HG03378 (cell line): ENCODE measurements at regions not wholly inside any gene's neighbourhood (a gene's known extent, or its start where the extent isn't known, plus 50 kb on each side); places are given as distances from the start of the nearest gene placed in this dataset.
A peak's percentile ranks its signal among the peaks of the same experiment; 100 is the strongest.
"Not testable (repeated sequence)": the region's sequence is repeated elsewhere in the genome, so short reads cannot be mapped to it uniquely, and the experiment has no call there.

Source experiments
- ATAC-seq: cut with Tn5 transposase; IDR thresholded peaks from one replicate; pipeline ENCODE4 v1.9.1; 2021; ENCODE audit warnings: mild to moderate bottlenecking, moderate library complexity; ENCODE audit not compliant: unreplicated experiment

GRCh38 chr3:66910266-66911055 lies 87.6 kb upstream of the KBTBD8 start:
- no peak for ATAC-seq

DNA sequence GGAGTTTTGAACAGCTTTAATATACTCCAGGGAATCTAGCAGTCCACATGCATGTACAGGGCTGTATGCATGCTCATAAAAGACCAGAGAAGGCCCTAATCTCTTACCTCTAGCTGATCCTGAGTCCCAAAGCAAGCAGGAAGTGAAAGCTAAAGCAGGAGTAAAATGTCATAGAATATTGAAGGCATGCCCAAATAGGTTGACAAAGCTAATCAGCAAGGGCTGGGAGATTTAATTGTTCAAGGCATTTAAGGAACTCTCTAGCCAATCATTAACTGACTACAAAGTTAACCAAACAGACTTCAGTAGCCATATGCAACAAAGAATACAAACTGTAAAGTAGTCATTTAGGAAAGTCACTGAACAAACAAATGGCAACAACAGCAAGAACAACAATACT lies 85.8 kb upstream of the KBTBD8 start:
- ATAC-seq, result no peak

GRCh38 chr3:66922058-66922457 lies 76.0 kb upstream of the KBTBD8 start:
- ATAC-seq, result no peak

DNA sequence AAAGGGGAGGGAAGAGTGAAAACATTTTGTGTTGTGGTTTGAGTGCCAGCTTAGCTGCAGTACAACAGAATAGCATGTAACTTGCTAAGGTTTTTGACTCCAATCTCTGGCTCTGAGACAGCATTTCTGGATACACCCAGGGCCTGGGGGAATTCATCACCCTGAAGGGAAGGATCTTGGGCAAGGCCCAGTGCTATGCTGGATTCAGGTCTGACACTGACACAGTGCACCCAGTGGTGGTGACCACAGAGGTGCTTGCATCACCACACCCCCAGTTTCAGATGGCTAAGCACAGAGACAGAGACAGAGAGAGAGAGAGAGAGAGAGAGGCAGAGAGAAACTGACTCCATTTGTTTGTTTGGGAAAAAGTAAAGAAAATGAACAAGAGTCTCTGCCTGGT lies 74.1 kb upstream of the KBTBD8 start:
- no peak for ATAC-seq

- ATAC-seq, result no peak
Observed at GRCh38 chr3:66928252-66928651, 69.9 kb upstream of the KBTBD8 start.

DNA sequence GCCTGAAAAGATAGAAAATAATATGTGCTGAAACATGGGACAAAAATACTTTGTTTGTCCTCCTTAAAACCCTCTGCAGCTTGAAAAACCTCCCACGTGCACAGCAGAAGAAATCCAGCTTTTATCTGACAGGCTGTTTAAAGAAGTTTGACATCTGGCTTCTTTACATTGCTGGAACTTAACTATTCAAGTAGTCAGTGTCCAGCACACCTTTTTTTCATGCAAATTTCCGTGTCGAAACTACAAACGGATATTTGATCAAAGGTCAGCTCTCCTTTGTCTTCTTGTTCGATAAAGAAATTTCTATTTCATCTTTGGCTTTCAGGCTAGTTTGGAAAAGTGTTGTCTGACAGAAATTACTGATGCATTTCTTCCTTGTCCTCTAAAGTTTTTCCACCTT lies 66.8 kb upstream of the KBTBD8 start:
- no peak for ATAC-seq

DNA sequence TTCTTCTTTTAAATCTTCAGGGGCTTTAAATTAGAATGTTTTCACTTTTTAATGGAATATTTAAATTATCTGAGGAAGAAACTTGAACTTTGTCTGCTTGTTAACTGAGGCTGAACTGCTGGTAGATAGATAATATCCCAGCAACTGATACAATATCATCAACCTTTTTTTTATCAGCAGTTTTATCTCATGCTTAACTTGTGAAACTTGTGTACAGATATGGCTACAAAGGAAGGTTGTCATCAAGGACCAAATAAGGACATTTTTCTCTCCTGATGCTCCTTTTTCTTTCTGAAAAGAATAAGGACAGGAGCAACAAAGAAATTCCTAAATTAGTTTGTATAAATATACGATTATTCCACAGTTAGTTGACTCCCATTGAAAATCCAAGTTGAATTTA lies 66.4 kb upstream of the KBTBD8 start:
- ATAC-seq, result no peak

DNA sequence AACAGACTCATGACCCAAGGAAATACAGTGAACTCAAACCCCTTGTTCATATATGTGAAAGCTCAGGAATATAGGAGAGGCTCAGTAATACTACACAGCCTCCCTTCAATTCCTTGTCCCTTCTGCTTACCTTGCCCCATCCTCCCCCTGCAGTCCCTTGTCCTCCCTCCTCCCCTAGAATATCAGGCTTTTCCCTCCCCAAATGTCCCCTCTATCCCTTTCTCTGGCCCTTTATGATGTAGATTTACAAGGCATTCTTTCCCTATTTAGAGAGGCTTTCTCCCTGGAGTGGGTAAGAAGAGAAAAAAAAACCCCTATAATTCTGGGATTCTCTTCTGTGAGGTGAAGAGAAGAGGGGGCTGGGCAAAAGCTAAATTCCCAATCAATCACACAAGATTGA lies 64.9 kb upstream of the KBTBD8 start:
- no peak for ATAC-seq

DNA sequence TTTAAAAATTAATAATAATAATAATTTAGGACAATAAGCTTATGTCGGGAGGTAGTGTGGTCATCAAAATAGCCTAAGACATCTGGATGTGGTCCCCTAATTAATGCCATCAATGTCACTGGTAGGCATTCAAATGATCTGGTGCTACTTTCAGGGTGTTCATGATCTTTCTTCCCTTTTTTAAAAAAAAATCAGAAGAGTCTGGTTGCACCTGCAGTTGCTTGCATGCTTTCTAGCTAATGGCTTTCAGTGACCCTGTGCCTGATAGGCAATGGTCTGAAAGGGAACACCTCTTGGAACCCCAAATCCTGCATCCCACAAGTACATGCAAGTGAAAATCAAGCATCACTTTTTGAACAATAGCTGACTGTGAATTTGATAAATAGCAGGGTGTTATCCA lies 64.1 kb upstream of the KBTBD8 start:
- ATAC-seq, result no peak

DNA sequence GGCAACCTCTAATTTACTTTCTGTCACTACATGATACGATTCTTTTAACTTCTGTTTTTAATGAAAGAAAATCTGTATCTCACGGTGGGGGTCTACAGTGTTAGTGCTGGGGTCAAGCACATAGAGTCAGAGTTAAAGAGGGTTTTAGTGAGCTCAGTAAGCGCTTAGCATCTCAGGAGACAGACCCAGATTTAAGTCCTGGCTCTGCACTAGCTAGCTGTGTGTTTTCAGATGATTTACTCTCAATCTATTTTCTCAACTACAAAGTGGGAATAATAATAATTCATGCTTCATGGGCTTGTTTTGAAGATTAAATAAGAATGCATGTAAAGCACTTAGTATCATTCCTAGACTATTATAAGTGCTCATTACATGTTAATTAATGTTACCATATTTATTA lies 63.4 kb upstream of the KBTBD8 start:
- no peak for ATAC-seq

GRCh38 chr3:66937041-66937440 lies 61.1 kb upstream of the KBTBD8 start:
- not testable (repeated sequence) for ATAC-seq

DNA sequence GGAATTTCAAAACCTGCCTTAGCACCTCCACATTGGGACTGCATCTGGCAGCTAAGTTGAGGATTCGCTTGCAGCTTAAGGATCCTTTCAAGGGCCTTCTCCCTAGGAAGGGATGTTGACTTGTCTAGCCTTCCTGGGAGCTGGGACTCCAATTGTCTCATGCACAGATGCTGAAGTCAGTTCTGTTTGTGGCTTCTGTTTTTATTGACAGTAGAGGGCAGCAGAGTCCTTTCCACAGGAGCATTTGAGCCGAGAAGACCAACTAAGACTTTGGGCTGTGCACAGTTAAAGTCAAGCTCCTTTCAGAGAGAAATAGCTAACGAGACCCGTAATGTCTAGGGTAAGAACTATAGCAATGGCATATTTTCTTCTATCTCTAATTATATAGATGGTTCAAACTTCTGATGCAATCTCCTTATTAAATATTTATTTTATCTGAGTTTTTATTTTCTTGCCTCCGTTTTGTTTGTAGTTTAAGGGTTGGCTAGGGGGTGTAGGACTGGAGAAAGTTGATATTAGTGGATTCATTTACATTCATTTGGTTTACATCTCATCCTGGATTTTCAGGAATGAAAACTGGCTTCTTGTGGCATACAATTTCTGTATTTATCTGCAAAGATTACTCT lies 59.7 kb upstream of the KBTBD8 start:
- peak; percentile 78 for ATAC-seq

DNA sequence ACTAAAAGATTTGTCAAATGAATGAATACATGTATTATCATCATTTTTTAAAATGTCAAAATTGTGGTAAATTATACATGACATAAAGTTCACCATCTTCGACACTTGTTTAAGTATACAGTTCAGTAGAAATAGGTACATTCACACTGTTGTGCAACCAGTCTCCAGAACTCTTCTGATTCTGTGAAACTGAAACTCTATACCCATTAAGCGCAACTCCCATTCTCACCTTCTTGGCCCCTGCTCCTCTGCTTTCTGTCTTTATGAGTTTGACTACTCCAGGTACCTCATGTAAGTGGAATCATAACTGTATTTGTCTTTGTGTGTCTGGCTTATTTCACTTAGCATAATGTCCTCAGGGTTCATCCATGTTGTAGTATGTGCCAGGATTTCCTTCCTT lies 50.1 kb upstream of the KBTBD8 start:
- no peak for ATAC-seq
